ENCODE measurements at regions not wholly inside any gene's neighbourhood (a gene's known extent, or its start where the extent isn't known, plus 50 kb on each side); places are given as distances from the start of the nearest gene placed in this dataset.
A peak's percentile ranks its signal among the peaks of the same experiment; 100 is the strongest.

- 18% methylated on average over 4 of the region's 4 CpGs for WGBS (ENCODE audit: missing lambda C conversion rate)
- ChIA-PET POLR2A (no interaction called here), CTCF (no interaction called here)
- Histone ChIP-seq H3K4me2 (no peak overlapping the region), H3K4me3 (no peak overlapping the region), H3K4me1 (0 out of 3 replicates have a peak, but pooled peaks cover 3% of the 10 kb centered on the region), H3K9me3 (no peaks in the 10 kb centered on the region), H3K27ac (no peak overlapping the region)
- ATAC-seq = no peak
- no peak for DNase-seq (ENCODE audit: low read depth in 1 of 2, low spot score in 1 of 2)
- no peak for FAIRE-seq
- TF ChIP-seq FOXS1 (CRISPR knock-in tag; IDR thresholded peaks at IDR 0.05) = no peak
- TF ChIP-seq EHF (CRISPR knock-in tag; IDR thresholded peaks at IDR 0.05) = no peak
- no peak for TF ChIP-seq HOXB13 (CRISPR knock-in tag; IDR thresholded peaks at IDR 0.05; ENCODE audit: low read depth)
- no peak for TF ChIP-seq NR3C1 (IDR thresholded peaks at IDR 0.05)
- no peak for TF ChIP-seq ATOH8 (CRISPR knock-in tag; IDR thresholded peaks at IDR 0.05; ENCODE audit: low read depth)
- TF ChIP-seq JUN (IDR thresholded peaks at IDR 0.05) = no peak
- no peak for TF ChIP-seq CHD4 (IDR thresholded peaks at IDR 0.05; ENCODE audit: borderline replicate concordance)
- no peak for TF ChIP-seq RCOR1 (IDR thresholded peaks at IDR 0.05; ENCODE audit: low read depth, low read length)
- TF ChIP-seq HOXA7 (CRISPR knock-in tag; IDR thresholded peaks at IDR 0.05) = no peak
- TF ChIP-seq RNF2 (IDR thresholded peaks at IDR 0.05; ENCODE audit: borderline replicate concordance, low read depth) = no peak
- no peak for TF ChIP-seq CEBPB (IDR thresholded peaks at IDR 0.05)
- no peak for TF ChIP-seq FOSL2 (IDR thresholded peaks at IDR 0.05)
- TF ChIP-seq FOSL2 (CRISPR knock-in tag; IDR thresholded peaks at IDR 0.05) = no peak
- no peak for TF ChIP-seq CHD2 (IDR thresholded peaks at IDR 0.05; ENCODE audit: low read length, partially characterized antibody)
Observed at GRCh38 chr13:67740871-67741535, 510.9 kb upstream of the PCDH9 start.

GRCh38 chr13:67736646-67737420 lies 506.7 kb upstream of the PCDH9 start:
- peak; percentile 68 to 70; a peak in 5 of 6 replicates for ATAC-seq
- under 1% methylated on average over 4 of the region's 4 CpGs for WGBS (ENCODE audit: missing lambda C conversion rate)
- FAIRE-seq = no peak

More at GRCh38 chr13:67736646-67737420, 506.7 kb upstream of the PCDH9 start:
- H3K27ac ChIP-seq = no peak overlapping the region
- H3K4me2 ChIP-seq = peak overlapping the region; percentile 31
- no peak overlapping the region for H3K4me3 ChIP-seq
- TF ChIP-seq, protein P1, sequence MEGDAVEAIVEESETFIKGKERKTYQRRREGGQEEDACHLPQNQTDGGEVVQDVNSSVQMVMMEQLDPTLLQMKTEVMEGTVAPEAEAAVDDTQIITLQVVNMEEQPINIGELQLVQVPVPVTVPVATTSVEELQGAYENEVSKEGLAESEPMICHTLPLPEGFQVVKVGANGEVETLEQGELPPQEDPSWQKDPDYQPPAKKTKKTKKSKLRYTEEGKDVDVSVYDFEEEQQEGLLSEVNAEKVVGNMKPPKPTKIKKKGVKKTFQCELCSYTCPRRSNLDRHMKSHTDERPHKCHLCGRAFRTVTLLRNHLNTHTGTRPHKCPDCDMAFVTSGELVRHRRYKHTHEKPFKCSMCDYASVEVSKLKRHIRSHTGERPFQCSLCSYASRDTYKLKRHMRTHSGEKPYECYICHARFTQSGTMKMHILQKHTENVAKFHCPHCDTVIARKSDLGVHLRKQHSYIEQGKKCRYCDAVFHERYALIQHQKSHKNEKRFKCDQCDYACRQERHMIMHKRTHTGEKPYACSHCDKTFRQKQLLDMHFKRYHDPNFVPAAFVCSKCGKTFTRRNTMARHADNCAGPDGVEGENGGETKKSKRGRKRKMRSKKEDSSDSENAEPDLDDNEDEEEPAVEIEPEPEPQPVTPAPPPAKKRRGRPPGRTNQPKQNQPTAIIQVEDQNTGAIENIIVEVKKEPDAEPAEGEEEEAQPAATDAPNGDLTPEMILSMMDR (IDR thresholded peaks at IDR 0.05) = peak; percentile 27; the same call in 1 of the 3 replicates
- peak; percentile 11; the same call in 1 of the 3 replicates for TF ChIP-seq SMC3 (IDR thresholded peaks at IDR 0.05)
- TF ChIP-seq EP300 (IDR thresholded peaks at IDR 0.05) = no peak
- TF ChIP-seq KDM5A (IDR thresholded peaks at IDR 0.05) = no peak
- TF ChIP-seq, protein P2, sequence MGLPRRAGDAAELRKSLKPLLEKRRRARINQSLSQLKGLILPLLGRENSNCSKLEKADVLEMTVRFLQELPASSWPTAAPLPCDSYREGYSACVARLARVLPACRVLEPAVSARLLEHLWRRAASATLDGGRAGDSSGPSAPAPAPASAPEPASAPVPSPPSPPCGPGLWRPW (IDR thresholded peaks at IDR 0.05) = no peak
- TF ChIP-seq HOXA7 (CRISPR knock-in tag; IDR thresholded peaks at IDR 0.05) = no peak
- TF ChIP-seq KDM1A (IDR thresholded peaks at IDR 0.05; ENCODE audit: low read depth) = no peak
- TF ChIP-seq ESRRA (IDR thresholded peaks at IDR 0.05; ENCODE audit: borderline replicate concordance, low read length) = no peak
- TF ChIP-seq RAD21 (conservative IDR thresholded peaks at IDR 0.05 in 1 of 2, IDR thresholded peaks at IDR 0.05 in 1 of 2) = peak in 1 of 2 experiments; percentile 18; a peak in 1 of 5 replicates
- ChIA-PET CTCF (interaction anchor here (0.6 kb wide), 1 partner anchor 1191 kb away, joined by 3 read pairs; no protein-coding TSS in a partner anchor), POLR2A (no interaction called here)
- no peaks in the 10 kb centered on the region for H3K9me3 ChIP-seq
- peak; percentile 0 to 43 for DNase-seq (ENCODE audit: low read depth in 1 of 2, low spot score in 1 of 2)
- H3K4me1 ChIP-seq = 0 out of 3 replicates have a peak, but pooled peaks cover 3% of the 10 kb centered on the region
